Stimulated activated naive B cell treated with anti-CD40 and anti-IgM and Interleukin-4, amounts not matched to agents 10 μg/mL and 1 μg/mL and 100 μg/mL, for 72 hours (primary cell): ENCODE measurements at regions not wholly inside any gene's neighbourhood (a gene's known extent, or its start where the extent isn't known, plus 50 kb on each side); places are given as distances from the start of the nearest gene placed in this dataset.
"Not testable (repeated sequence)": the region's sequence is repeated elsewhere in the genome, so short reads cannot be mapped to it uniquely, and the experiment has no call there.

Source experiments
- ATAC-seq, 2 donors: fragments of 150-1000 bp; cut with Tn5 transposase; replicated peaks; 2 replicates each; pipeline ENCODE4 v1.10.0; 2021; ENCODE audit warnings: moderate library complexity in 1 of 2
- DNase-seq: peaks from one replicate; pipeline ENCODE4 v3.0.0; 2021
- H3K27ac Mint-ChIP-seq: one replicate; pipeline ENCODE4 v1.8.0; 2022; ENCODE audit warnings: mild to moderate bottlenecking, mixed read lengths
- H3K27me3 Mint-ChIP-seq, 2 donors: one replicate each; pipeline ENCODE4 v1.8.0; 2022; ENCODE audit warnings: mixed read lengths in 2 of 2
- H3K36me3 Mint-ChIP-seq, 2 donors: one replicate each; pipeline ENCODE4 v1.8.0; 2022; ENCODE audit warnings: mixed read lengths in 2 of 2, mild to moderate bottlenecking in 1 of 2
- H3K4me1 Mint-ChIP-seq, 2 donors: one replicate each; pipeline ENCODE4 v1.8.0; 2022; ENCODE audit warnings: mixed read lengths in 2 of 2, mild to moderate bottlenecking in 1 of 2
- H3K4me3 Mint-ChIP-seq, 2 donors: one replicate each; pipeline ENCODE4 v1.8.0; 2022; ENCODE audit warnings: mild to moderate bottlenecking in 2 of 2, mixed read lengths in 2 of 2, moderate library complexity in 1 of 2
- H3K9me3 Mint-ChIP-seq, 2 donors: one replicate each; pipeline ENCODE4 v1.8.0; 2022; ENCODE audit warnings: mixed read lengths in 2 of 2, mild to moderate bottlenecking in 1 of 2

DNA sequence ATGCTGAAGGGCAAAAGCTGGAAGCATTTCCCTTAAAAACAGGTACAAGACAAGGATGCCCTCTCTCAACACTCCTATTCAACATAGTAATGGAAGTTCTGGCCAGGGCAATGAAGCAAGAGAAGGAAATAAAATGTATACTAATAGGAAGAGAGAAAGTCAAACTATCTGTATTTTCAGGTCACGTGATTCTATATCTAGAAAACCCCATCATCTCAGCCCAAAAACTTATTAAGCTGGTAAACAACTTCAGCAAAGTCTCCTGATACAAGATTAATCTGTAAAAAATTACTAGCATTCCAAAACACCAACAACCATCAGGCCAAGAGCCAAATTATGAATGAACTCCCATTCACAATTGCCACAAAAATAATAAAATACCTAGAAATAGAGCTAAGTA lies 213.2 kb upstream of the CNTNAP5 start:
- Mint-ChIP-seq H3K27me3 (no peaks in the 10 kb centered on the region), H3K27ac (no peak overlapping the region), H3K4me1 (no peaks in the 10 kb centered on the region), H3K9me3 (peaks cover 9 to 15% of the 10 kb centered on the region in 2 donors), H3K36me3 (peaks cover 0 to 2% of the 10 kb centered on the region in 2 donors), H3K4me3 (no peak overlapping the region)
- DNase-seq = no peak
- no peak for ATAC-seq

GRCh38 chr2:123816203-123816602 lies 208.9 kb upstream of the CNTNAP5 start:
- Mint-ChIP-seq H3K9me3 (peaks cover 1 to 2% of the 10 kb centered on the region in 2 donors), H3K36me3 (no peaks in the 10 kb centered on the region), H3K27me3 (no peaks in the 10 kb centered on the region), H3K27ac (no peak overlapping the region), H3K4me1 (no peaks in the 10 kb centered on the region), H3K4me3 (no peak overlapping the region)
- DNase-seq (no peak), ATAC-seq (no peak)

DNA sequence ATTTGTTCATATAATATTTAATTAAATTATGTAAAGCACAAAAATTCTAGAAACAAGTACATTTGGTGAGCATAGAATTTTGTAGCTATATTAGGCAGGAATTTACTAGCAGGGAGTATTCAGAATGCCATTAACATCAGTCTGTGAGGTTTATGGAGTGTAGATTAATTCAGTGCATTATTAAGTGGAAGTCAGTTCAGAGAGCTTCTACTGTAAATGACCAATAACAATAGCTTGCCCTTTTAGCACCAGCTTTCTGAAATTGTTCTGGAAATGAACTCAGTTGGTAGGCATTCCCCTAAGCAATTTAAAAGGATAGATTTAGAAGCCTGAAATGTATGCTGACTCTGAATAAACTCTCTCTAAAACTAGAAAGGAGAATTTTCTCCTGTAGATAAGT lies 208.2 kb upstream of the CNTNAP5 start:
- Mint-ChIP-seq H3K4me3 (no peak overlapping the region), H3K27me3 (no peaks in the 10 kb centered on the region), H3K27ac (no peak overlapping the region), H3K36me3 (no peaks in the 10 kb centered on the region), H3K4me1 (no peaks in the 10 kb centered on the region), H3K9me3 (peaks cover 0 to 4% of the 10 kb centered on the region in 2 donors)
- DNase-seq (no peak), ATAC-seq (no peak)

GRCh38 chr2:123826729-123827271 lies 198.3 kb upstream of the CNTNAP5 start:
- no peaks in the 10 kb centered on the region for H3K36me3 Mint-ChIP-seq
- no peaks in the 10 kb centered on the region for H3K27me3 Mint-ChIP-seq
- peaks cover 3 to 4% of the 10 kb centered on the region in 2 donors for H3K9me3 Mint-ChIP-seq
- H3K4me1 Mint-ChIP-seq = no peaks in the 10 kb centered on the region
- no peak overlapping the region for H3K4me3 Mint-ChIP-seq
- DNase-seq (no peak), ATAC-seq (no peak)
- no peak overlapping the region for H3K27ac Mint-ChIP-seq

GRCh38 chr2:123839326-123839725 lies 185.8 kb upstream of the CNTNAP5 start:
- Mint-ChIP-seq H3K27me3 (no peaks in the 10 kb centered on the region), H3K27ac (no peak overlapping the region), H3K9me3 (peaks cover 5 to 9% of the 10 kb centered on the region in 2 donors), H3K4me3 (no peak overlapping the region), H3K4me1 (no peaks in the 10 kb centered on the region), H3K36me3 (no peaks in the 10 kb centered on the region)
- DNase-seq (no peak), ATAC-seq (no peak)

GRCh38 chr2:123840016-123840415 lies 185.1 kb upstream of the CNTNAP5 start:
- H3K27ac Mint-ChIP-seq = no peak overlapping the region
- H3K4me3 Mint-ChIP-seq = no peak overlapping the region
- H3K9me3 Mint-ChIP-seq = peaks cover 5 to 7% of the 10 kb centered on the region in 2 donors
- H3K36me3 Mint-ChIP-seq = no peaks in the 10 kb centered on the region
- H3K27me3 Mint-ChIP-seq = no peaks in the 10 kb centered on the region
- ATAC-seq (no peak), DNase-seq (no peak)
- no peaks in the 10 kb centered on the region for H3K4me1 Mint-ChIP-seq

DNA sequence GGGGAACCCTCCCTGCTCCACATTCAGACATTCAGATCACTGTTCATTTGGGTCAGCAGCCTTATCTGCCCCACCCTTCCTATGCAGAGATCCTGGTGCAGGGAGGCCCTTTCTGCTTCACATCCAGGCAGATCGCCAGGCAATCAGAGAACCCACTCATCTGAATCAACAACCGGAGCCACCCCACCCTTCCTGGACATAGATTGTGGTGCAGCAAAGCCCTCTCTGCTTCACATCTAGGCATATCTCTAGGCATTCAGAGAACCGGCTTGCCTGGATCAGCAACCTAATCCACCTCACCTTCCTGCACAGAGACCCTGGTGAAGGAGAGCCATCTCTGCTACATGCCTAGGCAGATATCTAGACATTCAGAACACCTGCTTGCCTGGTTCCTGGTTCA lies 184.5 kb upstream of the CNTNAP5 start:
- DNase-seq = no peak
- H3K27me3 Mint-ChIP-seq = no peaks in the 10 kb centered on the region
- no peaks in the 10 kb centered on the region for H3K4me1 Mint-ChIP-seq
- ATAC-seq = no peak
- peaks cover 5 to 7% of the 10 kb centered on the region in 2 donors for H3K9me3 Mint-ChIP-seq
- H3K4me3 Mint-ChIP-seq = no peak overlapping the region
- H3K36me3 Mint-ChIP-seq = no peaks in the 10 kb centered on the region
- H3K27ac Mint-ChIP-seq = no peak overlapping the region

DNA sequence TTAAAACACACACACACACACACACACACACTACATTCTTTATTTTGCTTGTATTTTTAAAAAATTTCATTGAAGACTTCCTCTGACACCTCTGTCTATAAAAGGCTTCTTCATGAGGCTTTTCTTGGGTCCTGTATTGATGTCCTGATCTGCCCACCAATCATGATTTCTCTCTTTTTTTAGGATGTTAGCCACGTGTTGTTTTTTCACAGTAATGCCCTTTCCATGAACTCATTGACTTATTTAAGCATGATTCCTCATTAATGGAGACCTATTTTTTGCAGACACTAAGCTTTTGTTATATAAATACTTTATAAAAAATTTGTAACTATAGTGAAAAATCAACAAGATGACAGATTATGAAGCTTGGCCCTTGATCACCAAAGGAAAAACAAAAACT lies 173.8 kb upstream of the CNTNAP5 start:
- H3K27ac Mint-ChIP-seq = no peak overlapping the region
- H3K4me1 Mint-ChIP-seq = no peaks in the 10 kb centered on the region
- H3K9me3 Mint-ChIP-seq = peaks cover 0 to 5% of the 10 kb centered on the region in 2 donors
- no peaks in the 10 kb centered on the region for H3K27me3 Mint-ChIP-seq
- ATAC-seq (no peak), DNase-seq (no peak)
- H3K36me3 Mint-ChIP-seq = no peaks in the 10 kb centered on the region
- H3K4me3 Mint-ChIP-seq = no peak overlapping the region

- Mint-ChIP-seq H3K4me1 (no peaks in the 10 kb centered on the region), H3K9me3 (peaks cover 3 to 10% of the 10 kb centered on the region in 2 donors), H3K27ac (no peak overlapping the region), H3K27me3 (no peaks in the 10 kb centered on the region), H3K4me3 (no peak overlapping the region), H3K36me3 (no peaks in the 10 kb centered on the region)
- no peak for DNase-seq
- no peak for ATAC-seq
Observed at GRCh38 chr2:123853161-123853560, 171.9 kb upstream of the CNTNAP5 start.

GRCh38 chr2:123859031-123859430 lies 166.1 kb upstream of the CNTNAP5 start:
- not testable (repeated sequence) for ATAC-seq, H3K27me3 Mint-ChIP-seq, DNase-seq, H3K4me1 Mint-ChIP-seq, H3K27ac Mint-ChIP-seq, H3K4me3 Mint-ChIP-seq, H3K36me3 Mint-ChIP-seq
- peaks cover 9 to 15% of the 10 kb centered on the region in 2 donors for H3K9me3 Mint-ChIP-seq

DNA sequence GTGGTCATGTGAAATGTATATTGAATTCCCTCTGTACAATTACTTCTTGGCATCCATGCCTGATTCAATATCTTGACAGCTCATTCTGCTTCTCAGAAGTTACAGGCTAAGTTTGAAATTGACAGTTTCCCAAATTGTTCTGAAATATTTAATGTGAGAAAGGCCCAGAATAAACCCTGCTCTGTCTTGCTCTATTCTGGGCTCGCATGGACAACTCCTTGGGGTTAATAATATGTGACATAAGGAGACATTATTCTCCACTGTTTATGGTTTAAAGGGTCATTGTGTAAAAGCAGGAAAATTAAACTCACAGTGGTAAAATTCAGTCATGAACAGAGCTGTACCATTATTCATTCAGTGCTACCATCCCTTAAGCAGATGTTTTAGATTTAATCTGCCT lies 160.7 kb upstream of the CNTNAP5 start:
- no peaks in the 10 kb centered on the region for H3K4me1 Mint-ChIP-seq
- no peak for ATAC-seq
- no peaks in the 10 kb centered on the region for H3K36me3 Mint-ChIP-seq
- no peak overlapping the region for H3K4me3 Mint-ChIP-seq
- no peaks in the 10 kb centered on the region for H3K27me3 Mint-ChIP-seq
- no peak for DNase-seq
- H3K9me3 Mint-ChIP-seq = peaks cover 3 to 4% of the 10 kb centered on the region in 2 donors
- H3K27ac Mint-ChIP-seq = no peak overlapping the region

- ATAC-seq (no peak), DNase-seq (no peak)
- Mint-ChIP-seq H3K27me3 (no peaks in the 10 kb centered on the region), H3K9me3 (peaks cover 1 to 2% of the 10 kb centered on the region in 2 donors), H3K4me3 (no peak overlapping the region), H3K27ac (no peak overlapping the region), H3K36me3 (no peaks in the 10 kb centered on the region), H3K4me1 (no peaks in the 10 kb centered on the region)
Observed at GRCh38 chr2:123870206-123870880, 154.7 kb upstream of the CNTNAP5 start.

DNA sequence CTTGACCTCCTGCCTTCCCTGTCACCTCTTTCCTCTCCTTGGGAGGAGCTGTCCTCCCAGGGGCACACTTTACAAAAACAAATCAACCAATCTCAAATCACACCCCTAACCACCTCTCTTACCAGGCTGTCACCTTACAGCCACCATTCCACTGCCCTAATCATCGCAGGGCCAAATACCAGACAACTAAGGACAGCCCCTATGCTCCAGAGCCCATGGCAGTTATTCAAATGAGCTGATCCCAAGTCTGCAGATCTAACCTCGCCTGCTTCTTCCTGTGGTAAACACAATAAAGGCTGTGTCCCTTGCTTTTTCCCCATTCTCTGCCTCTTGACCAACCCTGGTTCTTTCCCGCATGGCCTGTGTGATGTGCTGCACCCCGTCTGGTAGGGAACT lies 154.2 kb upstream of the CNTNAP5 start:
- Mint-ChIP-seq H3K4me3 (no peak overlapping the region), H3K9me3 (peaks cover 3 to 6% of the 10 kb centered on the region in 2 donors), H3K27ac (no peak overlapping the region), H3K36me3 (no peaks in the 10 kb centered on the region), H3K27me3 (no peaks in the 10 kb centered on the region), H3K4me1 (no peaks in the 10 kb centered on the region)
- no peak for ATAC-seq
- no peak for DNase-seq

GRCh38 chr2:123890148-123890547 lies 134.9 kb upstream of the CNTNAP5 start:
- Mint-ChIP-seq H3K9me3 (peaks cover 12 to 29% of the 10 kb centered on the region in 2 donors), H3K36me3 (no peaks in the 10 kb centered on the region), H3K27ac (no peak overlapping the region), H3K4me3 (no peak overlapping the region), H3K4me1 (no peaks in the 10 kb centered on the region), H3K27me3 (no peaks in the 10 kb centered on the region)
- no peak for DNase-seq
- ATAC-seq = no peak

DNA sequence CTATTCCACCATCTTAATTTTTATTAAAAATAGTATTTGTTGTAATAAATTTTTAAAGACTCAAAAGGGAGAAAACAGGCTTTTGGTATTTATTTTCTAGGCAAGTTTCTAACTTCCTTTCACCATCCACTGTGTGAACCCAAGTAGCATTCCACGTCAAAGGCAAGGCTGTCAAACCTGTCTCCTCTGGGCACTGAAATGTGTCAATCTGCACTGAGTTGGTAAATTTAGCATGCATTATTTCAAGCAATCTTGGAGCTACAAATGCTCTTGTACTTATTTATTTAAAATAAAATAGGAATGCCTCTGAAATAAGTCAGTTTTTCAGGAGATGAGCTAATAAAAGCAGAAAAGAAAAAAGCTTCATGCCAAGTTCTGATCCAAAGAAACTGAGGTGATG lies 130.9 kb upstream of the CNTNAP5 start:
- Mint-ChIP-seq H3K27ac (no peak overlapping the region), H3K9me3 (peaks cover 14 to 31% of the 10 kb centered on the region in 2 donors), H3K27me3 (no peaks in the 10 kb centered on the region), H3K4me1 (no peaks in the 10 kb centered on the region), H3K36me3 (no peaks in the 10 kb centered on the region), H3K4me3 (no peak overlapping the region)
- DNase-seq (no peak), ATAC-seq (no peak)
